ENCODE measurements at regions not wholly inside any gene's neighbourhood (a gene's known extent, or its start where the extent isn't known, plus 50 kb on each side); places are given as distances from the start of the nearest gene placed in this dataset.
A peak's percentile ranks its signal among the peaks of the same experiment; 100 is the strongest.

DNA sequence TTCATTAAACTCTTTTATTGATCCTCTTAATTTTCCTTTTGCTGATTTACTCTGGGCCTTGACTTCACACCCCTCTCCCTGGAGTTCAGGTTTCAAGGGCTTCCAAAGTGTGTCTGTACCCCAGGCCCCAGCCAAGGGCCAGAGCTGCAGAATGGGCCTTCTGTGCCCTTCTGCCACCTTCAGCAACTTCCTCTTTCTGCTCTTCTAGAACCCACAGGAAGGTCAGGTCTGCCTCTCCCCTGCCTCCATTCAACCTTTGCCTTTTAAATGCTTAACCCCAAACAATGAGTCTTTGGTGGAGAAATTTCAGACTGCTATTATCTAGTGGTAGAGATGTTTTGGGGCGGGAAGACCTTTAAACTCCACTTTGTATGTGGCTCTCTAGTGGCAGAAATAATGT, 63.1 kb downstream of the TSN start:
- Mint-ChIP-seq H3K27me3 (peaks cover 9% of the 10 kb centered on the region), H3K36me3 (no peaks in the 10 kb centered on the region), H3K9me3 (peaks cover 0 to 2% (median 0%) of the 10 kb centered on the region in 3 donors), H3K4me3 (peak overlapping the region in 1 of 4 donors; percentile 8), H3K4me1 (peaks cover 0 to 8% (median 0%) of the 10 kb centered on the region in 3 donors), H3K27ac (no peak overlapping the region)

DNA sequence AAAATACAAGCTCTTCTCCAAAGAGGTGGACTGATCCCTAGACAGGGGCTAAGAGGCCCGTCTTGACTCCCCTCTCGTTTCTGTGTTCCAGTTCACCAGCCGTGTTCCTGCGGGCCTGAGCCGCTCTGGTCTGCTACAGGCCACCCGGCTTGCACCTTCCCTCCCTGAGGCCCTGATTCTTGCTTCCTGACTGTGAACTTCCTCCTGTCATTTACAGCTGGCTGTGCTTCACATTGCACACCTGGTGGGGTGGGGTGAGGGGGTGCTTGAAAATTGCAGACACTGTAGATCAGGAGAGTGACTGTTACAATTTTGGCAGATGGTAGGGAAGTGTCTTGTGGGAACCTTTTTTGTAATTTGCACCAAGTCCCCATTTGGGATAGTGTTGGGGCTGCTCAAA, 64.4 kb downstream of the TSN start:
- no peaks in the 10 kb centered on the region for H3K36me3 Mint-ChIP-seq
- peaks cover 0 to 2% (median 0%) of the 10 kb centered on the region in 3 donors for H3K9me3 Mint-ChIP-seq
- H3K4me3 Mint-ChIP-seq = peak overlapping the region in 1 of 4 donors; percentile 55
- peak overlapping the region in 1 of 3 donors; percentile 73 for H3K27ac Mint-ChIP-seq
- H3K4me1 Mint-ChIP-seq = peaks cover 0 to 8% (median 0%) of the 10 kb centered on the region in 3 donors
- H3K27me3 Mint-ChIP-seq = peaks cover 9% of the 10 kb centered on the region

DNA sequence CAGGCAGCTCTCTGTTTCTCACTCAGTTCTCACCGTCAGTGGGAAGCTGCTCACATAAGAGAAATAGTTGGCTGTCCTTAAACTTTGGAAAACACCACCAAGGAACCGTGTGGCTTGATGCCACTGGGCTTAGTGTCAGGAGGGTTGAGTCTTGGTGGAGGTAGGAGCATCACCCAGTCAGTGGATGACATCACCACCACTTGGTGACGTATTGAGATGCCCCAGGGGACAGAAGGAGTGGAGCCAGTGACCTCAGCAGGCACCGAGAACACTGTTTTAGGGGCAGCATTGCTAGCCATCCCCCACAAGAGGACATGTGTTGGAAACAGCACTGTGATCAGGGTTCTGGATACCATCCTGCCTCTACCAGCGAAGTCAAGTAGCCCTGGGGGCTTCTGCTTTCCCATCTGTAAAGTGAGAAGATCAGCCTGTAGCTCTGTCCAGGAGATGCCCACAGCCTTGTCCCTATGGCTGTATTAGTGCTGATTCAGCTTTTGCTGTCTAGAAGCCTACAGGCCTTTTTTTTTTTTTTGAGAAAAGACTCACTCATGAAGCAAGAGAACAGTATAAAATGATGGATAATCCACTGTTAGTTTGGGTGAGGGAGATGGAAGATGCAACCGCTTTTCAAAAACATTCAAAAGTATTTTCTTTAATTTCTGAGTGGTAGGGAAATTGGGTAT, 66.2 kb downstream of the TSN start:
- no peak overlapping the region for H3K4me3 Mint-ChIP-seq
- no peak overlapping the region for H3K27ac Mint-ChIP-seq
- H3K36me3 Mint-ChIP-seq = no peaks in the 10 kb centered on the region
- peaks cover 10% of the 10 kb centered on the region for H3K27me3 Mint-ChIP-seq
- peaks cover 0 to 2% (median 0%) of the 10 kb centered on the region in 3 donors for H3K9me3 Mint-ChIP-seq
- peaks cover 0 to 8% (median 0%) of the 10 kb centered on the region in 3 donors for H3K4me1 Mint-ChIP-seq

DNA sequence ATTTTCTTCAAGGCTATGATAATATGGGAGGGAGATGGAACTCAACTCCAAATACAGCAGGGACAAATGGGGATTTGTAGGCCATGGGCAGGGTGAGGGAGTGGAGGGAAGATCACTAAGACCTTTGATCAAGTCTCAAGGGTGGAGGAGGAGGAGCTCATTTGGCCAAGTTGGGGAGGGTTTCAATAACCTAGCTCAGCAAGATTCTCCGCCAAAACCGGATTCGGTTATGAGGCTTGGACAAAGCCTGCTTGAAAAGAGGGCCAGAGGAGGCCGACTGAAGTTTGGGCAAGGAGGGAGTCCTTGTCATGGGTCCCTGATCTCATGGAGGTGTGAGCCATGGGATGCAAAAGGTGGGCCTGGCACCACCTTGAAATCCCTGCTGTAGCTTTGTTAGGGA, 68.8 kb downstream of the TSN start:
- H3K4me3 Mint-ChIP-seq = no peak overlapping the region
- H3K27me3 Mint-ChIP-seq = peaks cover 10% of the 10 kb centered on the region
- H3K36me3 Mint-ChIP-seq = no peaks in the 10 kb centered on the region
- no peak overlapping the region for H3K27ac Mint-ChIP-seq
- H3K9me3 Mint-ChIP-seq = peaks cover 0 to 2% (median 0%) of the 10 kb centered on the region in 3 donors
- H3K4me1 Mint-ChIP-seq = no peaks in the 10 kb centered on the region

DNA sequence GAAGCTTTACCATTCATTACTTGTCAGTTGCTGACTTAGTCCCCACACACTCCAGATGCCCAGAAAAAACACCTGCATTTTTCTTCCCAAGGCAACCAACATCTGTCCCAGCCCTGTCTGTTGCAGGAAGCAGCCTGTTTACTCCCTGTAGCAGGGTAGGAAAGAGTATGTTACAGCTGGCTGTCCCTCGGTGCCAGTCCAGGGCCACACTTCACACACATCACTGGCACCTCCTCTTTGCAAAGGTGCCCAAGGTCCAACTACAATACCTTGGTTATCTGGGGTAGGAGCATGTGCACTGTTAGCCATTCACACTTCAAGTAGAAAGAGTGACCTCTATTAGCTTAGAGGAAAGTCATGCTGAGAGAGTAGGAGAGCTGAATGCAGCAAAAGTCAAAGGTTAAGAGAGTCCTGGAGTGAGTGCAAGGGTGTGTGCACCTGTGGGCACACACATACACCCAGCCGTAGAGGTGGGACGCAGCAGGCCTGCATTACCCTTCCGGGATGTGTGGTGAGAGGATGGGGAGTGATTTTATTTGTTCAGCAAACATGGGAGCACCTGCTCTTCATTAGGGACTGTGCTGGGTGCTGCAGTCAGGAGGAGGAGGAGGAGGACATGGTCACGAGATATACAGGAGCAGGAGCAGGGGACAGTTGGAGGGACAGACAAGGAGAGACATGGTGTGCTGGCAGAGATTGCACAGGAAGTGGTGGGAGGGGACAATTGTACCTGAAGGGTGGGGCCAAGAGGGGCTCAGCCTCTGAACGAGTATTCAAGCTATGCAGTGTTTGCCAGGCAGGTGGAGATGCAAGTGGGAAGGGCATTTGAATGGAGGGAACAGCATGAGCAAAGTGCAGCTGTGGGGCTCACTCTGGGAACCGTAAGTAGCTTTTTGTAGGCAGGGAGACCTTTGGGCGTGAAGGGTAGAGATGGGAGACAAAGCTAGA, 69.8 kb downstream of the TSN start:
- peaks cover 3% of the 10 kb centered on the region for H3K27me3 Mint-ChIP-seq
- H3K4me1 Mint-ChIP-seq = no peaks in the 10 kb centered on the region

DNA sequence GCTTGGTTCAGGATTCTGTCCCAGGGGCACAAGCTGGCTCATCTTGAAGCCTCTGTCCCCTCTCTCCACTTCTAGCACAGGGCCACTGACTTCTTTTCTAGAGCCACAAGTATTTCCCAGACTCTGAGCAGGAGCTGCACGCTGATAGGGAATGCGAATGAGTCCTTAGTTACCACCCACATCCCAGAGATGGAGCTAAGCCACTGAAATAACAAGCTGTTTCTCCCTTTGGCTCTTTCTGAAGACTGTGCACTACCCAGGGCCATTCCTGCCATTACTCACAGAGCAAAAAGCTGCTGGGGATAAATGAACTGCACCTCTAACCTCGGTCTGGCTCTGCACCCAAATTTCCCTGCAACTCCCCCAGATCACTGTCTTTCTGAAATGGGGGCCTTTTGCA, 70.6 kb downstream of the TSN start:
- H3K27me3 Mint-ChIP-seq = peaks cover 1% of the 10 kb centered on the region
- H3K4me3 Mint-ChIP-seq = no peak overlapping the region
- H3K4me1 Mint-ChIP-seq = no peaks in the 10 kb centered on the region
- H3K9me3 Mint-ChIP-seq = peaks cover 0 to 2% (median 0%) of the 10 kb centered on the region in 3 donors
- no peak overlapping the region for H3K27ac Mint-ChIP-seq
- H3K36me3 Mint-ChIP-seq = no peaks in the 10 kb centered on the region

More for the DNA sequence above, 69.8 kb downstream of the TSN start:
- Mint-ChIP-seq H3K36me3 (no peaks in the 10 kb centered on the region), H3K27ac (no peak overlapping the region), H3K9me3 (peaks cover 0 to 2% (median 0%) of the 10 kb centered on the region in 3 donors), H3K4me3 (no peak overlapping the region)

DNA sequence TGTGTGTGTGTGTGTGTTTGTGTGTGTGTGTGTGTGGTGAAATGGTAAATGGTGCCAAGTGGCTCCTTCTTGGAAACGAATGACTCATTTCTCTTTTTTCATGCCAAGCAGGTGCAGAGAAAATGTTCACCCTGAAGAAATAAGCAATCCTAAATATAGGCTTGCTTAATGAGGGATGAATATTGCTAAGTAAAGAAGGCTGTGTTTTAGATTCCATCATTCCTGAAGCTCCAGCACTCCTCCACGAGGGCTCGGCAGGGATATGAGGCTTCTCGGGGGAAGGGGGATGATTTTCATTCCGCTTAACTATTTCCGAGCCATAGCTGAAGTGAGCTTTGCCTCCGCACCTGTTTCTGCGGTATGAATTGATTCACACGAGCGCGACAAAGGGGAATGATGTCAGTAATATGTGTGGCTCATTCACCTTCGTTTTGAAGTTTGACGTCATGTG, 72.9 kb downstream of the TSN start:
- Mint-ChIP-seq H3K4me1 (no peaks in the 10 kb centered on the region), H3K36me3 (no peaks in the 10 kb centered on the region), H3K9me3 (no peaks in the 10 kb centered on the region), H3K4me3 (no peak overlapping the region), H3K27me3 (peaks cover 1% of the 10 kb centered on the region), H3K27ac (no peak overlapping the region)

DNA sequence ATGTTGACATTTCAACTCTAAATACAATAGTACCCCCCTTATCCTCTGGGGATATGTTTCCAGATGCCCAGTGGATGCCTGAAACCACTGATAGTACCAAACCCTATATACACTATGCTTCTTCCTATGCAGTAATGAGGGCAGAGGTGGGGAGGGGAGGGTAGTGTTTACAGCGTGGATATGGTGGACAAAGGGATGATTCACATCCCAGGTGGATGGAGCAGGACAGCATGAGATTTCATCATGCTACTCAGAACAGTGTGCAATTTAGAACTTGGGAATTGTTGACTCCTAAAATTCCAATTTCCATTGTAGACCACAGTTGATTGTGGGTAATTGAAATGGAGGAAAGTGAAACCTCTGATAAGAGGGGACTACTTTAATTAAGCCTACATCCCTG, 75.4 kb downstream of the TSN start:
- Mint-ChIP-seq H3K4me3 (no peak overlapping the region), H3K9me3 (no peaks in the 10 kb centered on the region), H3K4me1 (no peaks in the 10 kb centered on the region), H3K27ac (no peak overlapping the region), H3K27me3 (no peaks in the 10 kb centered on the region), H3K36me3 (no peaks in the 10 kb centered on the region)

DNA sequence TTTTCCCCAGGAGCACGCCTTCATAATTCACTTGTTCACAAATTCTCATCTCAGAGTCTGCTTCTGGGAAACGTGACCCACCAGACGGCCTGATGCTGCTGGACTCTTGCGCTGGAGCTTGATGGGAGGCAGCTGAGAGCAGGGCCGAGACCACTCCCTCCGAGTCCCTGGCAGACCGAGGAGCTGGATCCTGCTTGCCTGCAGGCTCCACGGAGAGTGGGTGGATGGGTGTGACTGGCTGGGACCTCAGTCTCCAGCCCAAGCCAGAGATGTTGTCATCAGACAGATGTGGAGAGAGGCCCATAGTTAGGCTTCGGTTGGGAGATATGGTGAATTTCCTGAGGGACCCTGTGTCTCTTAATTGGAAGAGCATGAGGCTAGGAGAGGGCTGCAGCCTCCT, 76.4 kb downstream of the TSN start:
- no peaks in the 10 kb centered on the region for H3K9me3 Mint-ChIP-seq
- H3K4me3 Mint-ChIP-seq = no peak overlapping the region
- H3K36me3 Mint-ChIP-seq = no peaks in the 10 kb centered on the region
- H3K4me1 Mint-ChIP-seq = no peaks in the 10 kb centered on the region
- no peak overlapping the region for H3K27ac Mint-ChIP-seq
- no peaks in the 10 kb centered on the region for H3K27me3 Mint-ChIP-seq

DNA sequence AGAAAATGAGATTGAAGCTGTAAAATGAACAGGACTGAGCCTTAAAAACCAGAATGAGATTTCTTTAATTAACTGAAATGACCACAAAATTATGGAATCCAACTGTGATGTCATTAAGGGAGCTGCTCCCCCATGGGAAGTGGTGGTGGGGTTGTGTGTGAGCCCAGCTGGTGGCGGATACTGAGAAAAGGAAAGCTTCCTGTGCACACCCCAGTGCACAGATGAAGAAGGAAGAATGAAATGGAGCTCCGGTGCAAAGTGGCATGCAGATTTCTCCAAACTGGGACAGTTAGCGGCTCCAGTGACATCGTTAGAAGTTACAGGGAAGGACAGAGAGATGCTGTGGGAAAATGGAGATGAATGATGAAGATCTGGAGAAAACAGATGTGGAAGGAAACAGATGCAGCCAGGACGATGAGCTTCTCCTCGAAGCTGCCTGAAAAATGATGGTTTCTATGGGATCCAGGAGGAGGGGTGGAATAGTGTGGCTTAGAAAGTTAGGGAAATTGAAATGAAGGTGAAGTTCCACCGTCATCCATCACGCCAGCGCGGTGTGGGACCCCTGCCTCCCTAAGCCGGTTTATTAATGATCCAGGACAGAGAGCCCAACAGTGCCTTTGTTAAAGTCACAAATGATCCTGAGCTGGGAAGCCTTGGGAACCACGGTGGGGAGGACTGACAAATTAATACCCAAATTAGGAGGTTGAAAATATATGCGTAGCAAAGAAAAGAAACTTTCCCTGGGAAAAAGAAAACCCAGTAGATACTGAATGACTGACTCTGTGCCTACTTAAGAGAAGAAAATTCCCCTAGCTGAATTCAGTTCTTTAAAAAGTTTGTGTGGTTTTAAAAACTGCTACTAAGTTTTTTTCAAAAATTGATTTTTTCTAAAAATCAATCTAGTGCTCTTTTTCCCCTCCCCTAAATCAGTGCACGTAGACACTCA, 77.2 kb downstream of the TSN start:
- no peaks in the 10 kb centered on the region for H3K4me1 Mint-ChIP-seq
- no peaks in the 10 kb centered on the region for H3K9me3 Mint-ChIP-seq
- no peak overlapping the region for H3K4me3 Mint-ChIP-seq
- no peaks in the 10 kb centered on the region for H3K27me3 Mint-ChIP-seq
- H3K36me3 Mint-ChIP-seq = no peaks in the 10 kb centered on the region
- no peak overlapping the region for H3K27ac Mint-ChIP-seq

DNA sequence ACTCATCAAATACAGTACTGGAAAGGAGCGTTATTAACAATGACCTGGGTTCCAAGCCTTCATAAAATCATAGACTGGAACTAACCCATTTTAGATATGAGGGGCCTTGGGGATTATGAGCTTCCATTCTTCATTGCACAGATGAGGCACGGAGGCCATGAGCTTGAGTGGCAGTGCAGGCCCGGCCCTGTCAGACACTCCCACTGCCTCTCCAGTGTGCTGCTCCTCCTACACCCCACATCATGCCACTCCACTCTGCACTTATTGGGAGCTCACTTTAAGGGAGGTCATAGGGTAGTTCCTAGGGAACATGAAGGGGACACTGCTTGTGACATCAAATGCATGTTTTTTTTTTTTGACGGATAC, 77.9 kb downstream of the TSN start:
- Mint-ChIP-seq H3K4me3 (no peak overlapping the region), H3K4me1 (no peaks in the 10 kb centered on the region), H3K27me3 (peaks cover under 1% of the 10 kb centered on the region), H3K36me3 (no peaks in the 10 kb centered on the region), H3K27ac (no peak overlapping the region), H3K9me3 (no peaks in the 10 kb centered on the region)

DNA sequence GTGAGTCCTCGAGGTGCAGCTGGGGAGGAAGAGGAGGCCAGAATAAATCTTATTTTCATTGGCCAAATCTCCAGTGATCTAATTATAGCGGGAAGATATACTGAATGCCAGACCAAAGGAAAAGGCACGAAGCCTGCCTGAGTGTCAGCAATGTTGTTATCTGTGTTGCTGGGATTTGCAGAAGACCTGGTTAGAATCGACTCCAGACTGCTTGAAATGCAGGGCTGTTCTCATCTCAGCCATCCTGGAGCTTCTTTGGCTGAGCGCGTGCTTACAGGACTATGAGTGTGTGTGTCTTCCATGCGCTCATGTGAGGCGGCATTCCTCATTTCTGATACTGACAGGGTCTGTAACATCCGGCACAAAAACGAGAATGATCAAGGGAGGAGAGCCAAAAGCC, 81.2 kb downstream of the TSN start:
- H3K9me3 Mint-ChIP-seq = no peaks in the 10 kb centered on the region
- H3K27ac Mint-ChIP-seq = no peak overlapping the region
- H3K27me3 Mint-ChIP-seq = peaks cover 2% of the 10 kb centered on the region
- no peaks in the 10 kb centered on the region for H3K36me3 Mint-ChIP-seq
- H3K4me1 Mint-ChIP-seq = no peaks in the 10 kb centered on the region
- no peak overlapping the region for H3K4me3 Mint-ChIP-seq

DNA sequence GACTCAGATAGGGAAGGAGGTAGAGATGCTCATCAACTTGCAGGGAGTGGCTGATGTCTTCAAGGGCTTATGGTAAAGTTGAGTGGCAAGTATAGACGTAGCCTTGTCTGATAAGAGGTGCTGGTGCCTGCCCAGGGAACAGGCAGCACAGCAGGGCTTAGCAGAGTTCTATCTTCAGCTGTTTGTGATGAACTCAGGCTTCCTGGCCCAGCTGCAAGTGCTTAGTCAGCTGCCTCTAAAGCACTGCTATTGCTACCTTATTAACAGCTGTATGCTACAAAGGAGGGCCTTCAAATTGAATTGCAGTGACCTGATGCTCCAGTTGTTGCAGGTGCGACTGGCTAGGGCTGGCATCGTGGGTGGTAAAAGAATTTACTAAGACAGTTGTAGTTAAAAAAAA, 82.1 kb downstream of the TSN start:
- Mint-ChIP-seq H3K4me1 (no peaks in the 10 kb centered on the region), H3K9me3 (peaks cover 0 to 2% (median 0%) of the 10 kb centered on the region in 3 donors), H3K27ac (no peak overlapping the region), H3K4me3 (no peak overlapping the region), H3K36me3 (peaks cover 2% of the 10 kb centered on the region), H3K27me3 (peaks cover 4% of the 10 kb centered on the region)

DNA sequence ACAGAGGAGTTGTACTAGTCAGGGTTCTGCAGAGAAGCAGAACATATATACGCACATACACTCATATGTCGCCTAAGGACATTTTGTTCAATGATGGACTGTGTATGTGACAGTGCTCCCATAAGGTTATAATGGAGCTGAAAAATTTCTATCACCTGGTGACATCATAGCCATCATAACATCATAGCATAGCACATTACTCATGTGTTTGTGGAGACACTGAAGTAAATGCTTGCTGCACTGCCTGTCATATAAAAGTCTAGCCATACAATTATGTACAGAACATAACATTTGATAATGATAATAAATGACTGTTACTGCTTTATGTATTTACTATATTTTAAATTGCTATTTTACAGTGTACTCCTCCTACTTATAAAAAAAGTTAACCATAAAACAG, 83.1 kb downstream of the TSN start:
- no peaks in the 10 kb centered on the region for H3K4me1 Mint-ChIP-seq
- H3K36me3 Mint-ChIP-seq = peaks cover 2% of the 10 kb centered on the region
- peaks cover 0 to 2% (median 0%) of the 10 kb centered on the region in 3 donors for H3K9me3 Mint-ChIP-seq
- H3K4me3 Mint-ChIP-seq = no peak overlapping the region
- H3K27me3 Mint-ChIP-seq = peaks cover 4% of the 10 kb centered on the region
- H3K27ac Mint-ChIP-seq = no peak overlapping the region

DNA sequence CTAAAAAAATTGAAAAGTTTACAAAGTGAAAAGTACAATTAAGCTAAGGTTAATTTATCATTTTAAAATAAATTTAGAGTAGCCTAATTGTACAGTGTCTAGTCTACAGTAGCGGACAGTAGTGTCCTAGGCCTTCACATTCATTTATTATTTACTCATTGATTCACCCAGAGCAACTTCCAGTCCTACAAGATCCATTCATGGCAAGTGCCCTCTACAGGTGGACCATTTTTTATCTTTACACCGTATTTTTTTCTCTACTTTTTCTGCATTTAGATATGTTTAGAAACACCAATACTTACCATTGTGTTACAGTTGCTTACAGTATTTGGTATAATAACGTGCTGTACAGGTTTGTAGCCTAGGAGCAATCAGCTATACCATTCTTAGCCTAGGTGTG, 84.1 kb downstream of the TSN start:
- Mint-ChIP-seq H3K4me3 (no peak overlapping the region), H3K27me3 (peaks cover 7% of the 10 kb centered on the region), H3K27ac (no peak overlapping the region), H3K9me3 (peaks cover 0 to 4% (median 0%) of the 10 kb centered on the region in 3 donors), H3K4me1 (no peaks in the 10 kb centered on the region), H3K36me3 (peaks cover 2% of the 10 kb centered on the region)
